ENCODE measurements at regions not wholly inside any gene's neighbourhood (a gene's known extent, or its start where the extent isn't known, plus 50 kb on each side); places are given as distances from the start of the nearest gene placed in this dataset.
"Not testable (repeated sequence)": the region's sequence is repeated elsewhere in the genome, so short reads cannot be mapped to it uniquely, and the experiment has no call there.

- no peak for TF ChIP-seq EP300 (IDR thresholded peaks at IDR 0.05)
- no peak for TF ChIP-seq POLR2A (IDR thresholded peaks at IDR 0.05)
- no peak for TF ChIP-seq POLR2AphosphoS5 (IDR thresholded peaks at IDR 0.05)
- no peak for TF ChIP-seq CTCF (IDR thresholded peaks at IDR 0.05)
- no peak for DNase-seq (ENCODE audit: low spot score in 2 of 2)
- H3K36me3 ChIP-seq = no peaks in the 10 kb centered on the region
- no peaks in the 10 kb centered on the region for H3K27me3 ChIP-seq
- H3K9me3 ChIP-seq = no peaks in the 10 kb centered on the region
- no peak overlapping the region for H3K27ac ChIP-seq
- H3K4me3 ChIP-seq = no peak overlapping the region
- no peaks in the 10 kb centered on the region for H3K4me1 ChIP-seq
Observed at GRCh38 chr3:153820035-153820434, 301.2 kb upstream of the ARHGEF26 start.

GRCh38 chr3:153828346-153828745 is 292.8 kb upstream of the ARHGEF26 start:
- not testable (repeated sequence) for H3K9me3 ChIP-seq; DNase-seq (ENCODE audit: low spot score in 2 of 2); H3K4me1 ChIP-seq; H3K27me3 ChIP-seq; H3K36me3 ChIP-seq; H3K27ac ChIP-seq; H3K4me3 ChIP-seq
- 82% methylated on average over 3 of the region's 3 CpGs for WGBS

- no peak overlapping the region for H3K4me3 ChIP-seq
- no peak for DNase-seq (ENCODE audit: low spot score in 2 of 2)
- no peaks in the 10 kb centered on the region for H3K9me3 ChIP-seq
- no peaks in the 10 kb centered on the region for H3K36me3 ChIP-seq
- TF ChIP-seq EP300 (IDR thresholded peaks at IDR 0.05) = no peak
- no peak for TF ChIP-seq POLR2A (IDR thresholded peaks at IDR 0.05)
- H3K4me1 ChIP-seq = no peaks in the 10 kb centered on the region
- no peak overlapping the region for H3K27ac ChIP-seq
- WGBS = 72% methylated on average over 2 of the region's 2 CpGs
- H3K27me3 ChIP-seq = no peaks in the 10 kb centered on the region
Observed at GRCh38 chr3:153829606-153830170, 291.5 kb upstream of the ARHGEF26 start.

- Histone ChIP-seq H3K36me3 (no peaks in the 10 kb centered on the region), H3K27me3 (no peaks in the 10 kb centered on the region), H3K4me1 (no peaks in the 10 kb centered on the region), H3K4me3 (no peak overlapping the region), H3K9me3 (no peaks in the 10 kb centered on the region), H3K27ac (no peak overlapping the region)
- no peak for TF ChIP-seq POLR2A (IDR thresholded peaks at IDR 0.05)
- TF ChIP-seq POLR2AphosphoS5 (IDR thresholded peaks at IDR 0.05) = no peak
- no peak for TF ChIP-seq CTCF (IDR thresholded peaks at IDR 0.05)
- TF ChIP-seq EP300 (IDR thresholded peaks at IDR 0.05) = no peak
- WGBS = 82% methylated on average over 1 of the region's 1 CpG
- DNase-seq (ENCODE audit: low spot score in 2 of 2) = no peak
Observed at GRCh38 chr3:153830552-153830951, 290.6 kb upstream of the ARHGEF26 start.

GRCh38 chr3:153835540-153835939 is 285.6 kb upstream of the ARHGEF26 start:
- no peak overlapping the region for H3K4me3 ChIP-seq
- WGBS = 81% methylated on average over 3 of the region's 3 CpGs
- no peak for DNase-seq (ENCODE audit: low spot score in 2 of 2)
- no peak for TF ChIP-seq CTCF (IDR thresholded peaks at IDR 0.05)
- no peak for TF ChIP-seq EP300 (IDR thresholded peaks at IDR 0.05)
- TF ChIP-seq POLR2AphosphoS5 (IDR thresholded peaks at IDR 0.05) = no peak
- no peak for TF ChIP-seq POLR2A (IDR thresholded peaks at IDR 0.05)
- H3K27ac ChIP-seq = no peak overlapping the region
- no peaks in the 10 kb centered on the region for H3K4me1 ChIP-seq
- no peaks in the 10 kb centered on the region for H3K27me3 ChIP-seq
- no peaks in the 10 kb centered on the region for H3K9me3 ChIP-seq
- H3K36me3 ChIP-seq = no peaks in the 10 kb centered on the region

GRCh38 chr3:153840487-153840886 is 280.7 kb upstream of the ARHGEF26 start:
- Histone ChIP-seq H3K36me3 (no peaks in the 10 kb centered on the region), H3K9me3 (no peaks in the 10 kb centered on the region), H3K27ac (no peak overlapping the region), H3K4me1 (no peaks in the 10 kb centered on the region), H3K27me3 (no peaks in the 10 kb centered on the region), H3K4me3 (no peak overlapping the region)
- DNase-seq (ENCODE audit: low spot score in 2 of 2) = no peak
- WGBS = 89% methylated on average over 1 of the region's 1 CpG
- no peak for TF ChIP-seq POLR2AphosphoS5 (IDR thresholded peaks at IDR 0.05)
- TF ChIP-seq CTCF (IDR thresholded peaks at IDR 0.05) = no peak
- no peak for TF ChIP-seq EP300 (IDR thresholded peaks at IDR 0.05)
- no peak for TF ChIP-seq POLR2A (IDR thresholded peaks at IDR 0.05)

Data from suprapubic skin (tissue), 4 donors.